Stimulated activated CD4-positive, alpha-beta T cell treated with anti-CD3 and anti-CD28 coated beads, Interleukin-1b, Interleukin-23, amount 100 ng/mL, for 24 hours (primary cell): ENCODE measurements at regions not wholly inside any gene's neighbourhood (a gene's known extent, or its start where the extent isn't known, plus 50 kb on each side); places are given as distances from the start of the nearest gene placed in this dataset.

Experiments
- DNase-seq, 4 experiments: peaks; one replicate each; pipeline ENCODE4 v3.0.0-alpha.2; 2020; ENCODE audit warnings: low read depth in 4 of 4, low spot score in 1 of 4

DNA sequence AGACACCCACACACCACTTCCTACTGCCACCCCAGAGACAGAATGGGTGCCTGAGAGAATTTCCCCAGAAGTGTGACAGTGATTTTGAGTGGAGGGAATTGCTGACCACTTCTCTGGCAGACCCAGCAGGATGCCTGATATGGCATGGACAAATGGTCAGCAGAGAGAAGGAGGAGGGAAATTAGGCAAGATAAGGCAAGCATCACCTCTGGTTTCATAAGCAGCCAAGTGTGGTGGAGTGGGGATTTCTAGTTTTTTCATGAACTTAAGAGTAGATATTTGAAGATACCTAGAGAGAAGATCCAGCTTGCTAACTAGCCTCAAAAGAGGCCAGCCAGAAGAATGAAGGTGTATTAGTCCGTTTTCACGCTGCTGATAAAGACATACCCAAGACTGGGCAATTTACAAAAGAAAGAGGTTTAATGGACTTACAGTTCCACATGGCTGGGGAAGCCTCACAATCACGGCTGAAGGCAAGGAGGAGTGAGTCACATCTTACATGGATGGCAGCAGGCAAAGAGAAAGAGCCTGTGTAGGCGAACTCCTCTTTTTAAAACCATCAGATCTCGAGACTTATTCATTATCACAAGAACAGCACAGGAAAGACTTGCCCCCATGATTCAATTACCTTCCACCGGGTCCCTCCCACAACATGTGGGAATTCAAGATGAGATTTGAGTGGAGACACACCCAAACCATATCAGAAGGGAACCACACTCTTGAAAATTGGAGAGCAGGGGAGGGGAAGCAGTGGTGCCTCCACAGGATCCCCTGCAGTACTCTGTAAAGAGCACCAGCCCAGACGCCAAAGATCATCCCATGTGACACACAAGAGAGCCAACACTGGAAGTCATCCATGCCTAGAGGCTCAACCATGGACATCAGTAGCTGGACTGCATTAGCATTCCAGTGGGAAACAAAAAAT is 64.2 kb downstream of the RBM43 start:
- no peak for DNase-seq

DNA sequence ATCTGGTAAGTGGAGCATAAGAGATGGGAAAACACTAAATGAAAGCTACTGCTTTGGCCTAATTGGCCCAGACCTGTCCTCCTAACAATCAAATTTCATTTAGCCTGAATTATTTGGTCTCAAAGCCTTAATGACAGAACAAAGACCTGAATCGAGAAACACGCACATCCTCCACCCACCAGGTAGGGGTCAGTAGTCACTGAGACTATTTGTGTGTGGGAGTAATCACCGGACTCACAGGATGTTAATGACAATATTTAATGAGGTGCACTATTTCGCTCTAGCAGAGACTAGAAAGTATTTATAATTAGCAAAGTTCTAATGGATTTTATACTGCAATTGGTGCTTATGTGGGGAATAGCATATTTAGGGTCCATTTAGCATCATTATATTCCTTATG is 68.1 kb downstream of the RBM43 start:
- no peak for DNase-seq

DNA sequence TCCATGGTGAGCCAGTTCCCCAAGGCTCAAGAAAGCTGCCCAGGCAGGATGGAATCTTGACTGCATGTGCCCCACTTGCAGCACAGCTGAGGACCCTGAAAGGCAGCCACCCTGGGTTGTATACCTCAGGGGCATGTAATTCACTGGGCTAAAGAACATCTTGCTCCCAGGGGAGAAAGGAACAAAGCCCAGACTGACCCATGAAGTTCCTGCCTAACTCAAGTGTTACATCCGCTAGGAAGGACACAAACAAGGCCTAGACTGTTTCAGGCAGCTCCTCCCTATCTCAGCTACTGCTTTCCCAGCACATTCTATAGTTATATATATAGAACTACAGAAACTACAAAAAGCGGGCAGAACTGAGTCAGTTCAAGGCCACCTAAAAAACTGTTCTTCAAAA is 69.0 kb downstream of the RBM43 start:
- no peak for DNase-seq

DNA sequence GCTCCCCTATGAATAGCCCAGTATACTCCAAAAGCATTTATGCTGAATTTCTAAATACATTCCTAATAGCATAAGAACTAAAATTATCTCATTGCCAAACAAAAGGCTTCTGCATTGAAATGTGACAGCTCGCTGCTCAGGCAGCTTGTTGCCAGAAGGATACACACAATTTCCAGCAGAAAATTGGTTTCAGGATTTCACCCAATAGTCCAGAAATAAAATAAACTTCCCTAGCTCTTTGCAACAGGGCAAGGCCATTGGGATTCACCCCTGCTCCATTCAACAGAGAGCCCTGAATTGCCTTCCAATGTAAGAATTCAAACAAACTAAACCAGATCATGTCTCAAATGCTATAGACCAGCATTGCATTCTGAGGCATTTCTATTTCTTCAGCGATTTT is 70.7 kb downstream of the RBM43 start:
- DNase-seq, result no peak

DNA sequence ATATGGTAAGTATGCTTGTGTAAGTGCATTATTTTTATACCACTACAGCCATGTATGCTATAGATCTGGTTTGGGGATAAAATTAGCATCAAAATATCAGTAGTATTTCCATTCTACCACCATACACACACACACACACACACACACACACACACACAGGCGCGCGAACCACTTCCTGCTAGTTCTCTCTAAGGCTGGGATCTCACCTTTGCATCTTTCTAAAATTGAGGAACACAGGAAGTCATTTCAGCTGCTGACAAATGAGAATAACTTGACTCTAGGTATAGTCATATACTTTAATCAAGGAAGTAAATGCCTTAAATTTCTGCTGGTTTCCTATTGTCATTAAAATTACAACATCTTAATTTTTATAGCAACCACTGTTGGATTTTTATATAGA is 72.5 kb downstream of the RBM43 start:
- no peak for DNase-seq

DNA sequence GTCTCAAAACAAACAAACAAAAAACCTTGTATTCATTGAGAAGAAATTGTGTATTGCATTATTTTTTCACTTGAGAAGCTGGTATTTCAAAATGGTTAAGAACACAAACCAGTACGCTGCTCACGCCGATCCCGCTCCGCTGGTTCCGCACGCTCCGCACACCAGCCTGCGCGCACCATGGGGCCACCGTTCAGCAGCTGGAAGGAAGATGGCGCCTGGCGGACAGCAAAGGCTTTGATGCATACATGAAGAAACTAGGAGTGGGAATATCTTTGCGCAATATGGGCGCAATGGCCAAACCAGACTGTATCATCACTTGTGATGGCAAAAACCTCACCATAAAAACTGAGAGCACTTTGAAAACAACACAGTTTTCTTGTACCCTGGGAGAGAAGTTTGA is 75.7 kb downstream of the RBM43 start:
- DNase-seq, result no peak

DNA sequence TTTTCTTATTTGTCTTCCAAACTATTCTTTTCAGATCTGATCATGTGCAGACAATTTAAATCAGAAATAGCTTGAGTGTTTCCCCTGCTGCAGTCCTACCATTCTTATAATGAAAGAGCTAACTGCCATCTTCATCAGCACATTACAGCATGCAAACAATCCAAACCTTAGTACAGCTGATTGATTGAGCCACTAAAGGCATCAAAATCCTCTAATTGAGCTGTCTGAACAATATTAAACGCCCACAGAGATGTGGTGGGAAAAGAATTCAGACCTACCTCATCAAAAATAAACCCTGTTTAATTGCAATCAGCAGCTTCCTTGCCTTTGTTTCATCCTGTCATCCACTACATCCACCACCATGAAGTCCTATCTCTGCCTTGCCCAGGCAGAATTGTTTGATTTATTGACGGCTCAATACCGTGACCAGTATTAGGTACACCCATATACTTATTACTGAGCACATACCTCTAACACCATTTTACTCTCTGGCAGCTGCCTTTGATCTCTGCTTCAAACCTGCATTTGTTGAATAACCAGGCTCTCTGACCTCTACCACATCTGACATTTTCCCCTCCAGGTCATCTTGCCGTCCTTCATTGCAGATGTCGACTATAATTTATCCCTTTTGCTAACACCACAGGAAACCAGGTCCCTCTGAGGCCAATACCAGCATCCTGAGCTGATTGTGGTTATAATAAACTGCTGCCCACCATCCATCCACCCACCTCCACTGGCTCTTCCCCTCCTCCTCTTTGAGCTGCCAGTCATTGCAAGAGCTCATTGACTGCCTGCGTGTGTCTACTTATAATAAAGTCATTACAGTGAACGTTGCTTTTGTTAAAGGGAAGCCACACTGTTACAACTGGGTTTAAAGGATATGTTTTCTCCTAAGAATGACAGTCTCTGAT is 78.5 kb downstream of the RBM43 start:
- DNase-seq, result no peak

DNA sequence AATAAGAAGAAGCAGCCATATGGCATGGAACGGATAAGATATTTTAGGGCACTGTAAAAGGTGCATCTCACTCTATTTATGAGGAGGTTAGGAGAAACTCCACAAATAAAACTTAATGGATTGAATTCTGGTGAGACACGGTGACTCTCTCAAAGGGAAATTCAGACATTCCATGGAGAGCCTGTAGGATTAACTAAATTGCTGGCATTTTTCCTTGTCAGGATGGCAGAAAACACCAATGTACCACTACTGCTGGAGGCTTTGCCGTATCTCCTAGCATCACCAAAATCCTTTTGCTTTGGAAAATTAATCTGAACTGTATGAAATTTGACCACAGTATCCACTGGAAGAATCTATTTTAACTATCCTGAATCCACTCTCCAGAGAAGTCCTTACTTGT is 79.3 kb downstream of the RBM43 start:
- no peak for DNase-seq

DNA sequence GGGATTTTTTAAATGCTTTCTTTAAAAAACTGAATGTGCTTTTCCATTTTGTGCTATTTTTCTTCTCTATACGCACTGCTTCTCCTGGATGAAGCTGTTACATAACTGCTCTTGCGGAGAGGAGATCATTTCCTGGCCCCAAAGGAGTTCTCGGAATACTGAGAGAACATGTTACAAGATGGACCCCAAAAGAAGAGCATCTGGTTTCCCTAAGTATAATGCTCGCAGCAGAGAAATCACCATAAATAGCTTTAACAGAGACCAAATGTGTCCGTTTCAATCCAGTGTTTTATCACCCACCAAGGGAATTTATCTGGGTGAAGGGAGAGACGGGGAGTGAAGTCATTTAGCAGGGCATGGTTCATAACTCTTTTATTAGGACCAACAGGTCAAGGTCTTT is 80.1 kb downstream of the RBM43 start:
- DNase-seq, result no peak

DNA sequence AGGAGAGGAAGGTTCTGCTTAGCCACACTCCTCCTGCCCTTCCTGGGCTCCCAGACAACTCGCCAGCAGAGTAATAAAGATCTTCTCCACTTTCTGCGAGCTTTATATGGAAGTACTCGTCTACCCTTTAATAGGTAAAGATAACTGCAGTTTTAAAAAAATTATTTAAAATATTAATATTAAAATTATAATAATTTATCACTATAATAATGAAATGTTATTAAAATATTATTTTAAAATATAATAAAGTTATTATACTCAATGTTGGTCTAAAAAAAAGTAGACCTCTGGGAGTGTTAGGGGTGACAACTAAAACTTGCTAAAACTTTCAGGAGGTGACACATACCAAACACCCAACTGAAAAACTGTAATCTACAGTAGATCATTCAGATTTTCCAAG is 81.5 kb downstream of the RBM43 start:
- no peak for DNase-seq

DNA sequence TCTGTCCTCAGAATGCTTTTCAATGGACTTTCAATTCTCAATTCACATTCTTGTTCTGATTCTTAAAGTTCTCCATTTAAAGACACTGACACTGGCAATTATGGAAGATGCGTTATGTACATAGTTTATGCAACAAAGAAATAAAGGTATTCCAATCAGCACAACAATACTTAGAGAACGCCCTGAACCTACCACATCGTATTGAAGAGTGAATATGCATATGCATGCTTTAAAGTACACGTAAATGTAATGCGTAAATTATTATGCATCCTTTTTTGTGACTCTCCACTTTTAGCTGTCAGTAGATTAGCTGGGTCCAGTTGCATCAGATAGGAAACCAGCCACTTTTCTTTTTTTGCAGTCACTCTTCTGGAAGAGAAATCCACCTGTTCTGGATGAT is 83.5 kb downstream of the RBM43 start:
- DNase-seq, result no peak

DNA sequence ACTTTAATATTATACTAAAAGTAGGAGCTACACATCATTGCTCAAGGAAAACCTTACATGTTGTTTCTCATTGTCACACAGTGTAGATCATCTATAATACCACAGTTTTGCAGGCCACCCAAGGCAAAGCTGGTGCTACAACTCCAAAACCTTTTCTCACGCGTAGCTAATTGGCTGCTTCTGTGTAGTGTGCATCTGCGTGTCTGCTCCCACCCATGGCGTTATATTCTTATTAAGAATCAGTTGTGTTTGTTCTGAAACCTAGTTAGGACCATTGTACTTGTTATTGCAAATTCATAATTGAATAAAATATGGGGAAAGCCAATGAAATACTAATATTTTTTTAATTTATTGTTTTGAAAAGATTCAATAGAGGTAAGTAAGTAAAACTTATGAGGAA is 83.9 kb downstream of the RBM43 start:
- no peak for DNase-seq

DNA sequence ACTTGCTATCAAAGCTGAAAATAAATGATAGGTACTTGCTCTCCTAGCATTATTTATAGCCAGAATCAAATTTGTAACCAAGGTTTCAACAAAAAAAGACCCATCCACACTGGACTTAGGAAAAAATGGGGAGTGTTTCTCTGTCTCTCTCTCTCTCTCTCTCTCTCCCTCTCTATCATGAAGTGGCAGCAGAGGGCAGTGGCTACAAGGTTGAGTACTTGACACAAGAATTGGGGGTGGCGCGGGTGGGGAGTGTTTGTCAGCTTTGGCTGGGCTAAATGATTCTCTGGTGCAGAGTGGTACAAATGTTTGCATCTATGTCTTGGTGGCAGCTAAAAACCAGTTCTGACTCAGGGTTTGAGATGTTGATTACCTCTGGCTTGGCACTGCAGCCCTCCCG is 85.0 kb downstream of the RBM43 start:
- DNase-seq, result no peak

DNA sequence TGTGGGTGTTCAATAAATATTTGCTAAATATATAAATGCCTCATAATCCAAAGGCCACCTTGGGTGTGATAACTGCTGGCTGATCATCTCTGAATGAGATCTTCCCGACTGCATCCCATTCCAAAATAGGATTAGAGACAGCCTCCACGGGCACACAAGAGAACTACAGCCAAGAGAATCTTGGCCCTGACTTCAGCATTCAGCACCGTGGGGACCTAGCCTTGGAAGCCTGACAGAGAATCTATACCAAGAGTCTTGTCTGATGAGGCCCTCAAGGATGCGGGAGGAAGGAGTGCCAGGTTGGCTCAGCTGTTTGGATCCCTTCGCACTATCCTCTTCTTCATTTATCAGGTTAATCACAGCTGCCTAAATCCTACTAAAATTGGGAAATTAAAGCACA is 85.8 kb downstream of the RBM43 start:
- DNase-seq, result no peak

DNA sequence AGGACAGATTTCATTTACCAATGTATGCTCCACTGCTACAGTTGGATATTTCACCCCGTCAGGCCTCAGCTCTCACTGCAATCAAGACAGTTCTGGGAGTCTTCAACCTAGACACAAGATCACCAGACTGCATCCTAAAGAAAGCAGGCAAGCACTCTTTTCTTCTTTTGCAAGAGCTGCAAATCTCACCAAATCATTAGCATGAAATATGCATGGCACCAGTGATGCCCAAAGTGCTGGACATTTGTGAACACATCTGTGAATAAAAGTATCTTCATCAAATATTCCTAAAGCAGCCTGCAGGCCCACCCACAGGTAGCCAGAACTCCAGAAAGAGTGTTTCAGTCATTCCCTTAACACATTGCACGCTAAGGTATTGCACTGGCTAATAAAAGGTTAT is 87.5 kb downstream of the RBM43 start:
- no peak for DNase-seq

DNA sequence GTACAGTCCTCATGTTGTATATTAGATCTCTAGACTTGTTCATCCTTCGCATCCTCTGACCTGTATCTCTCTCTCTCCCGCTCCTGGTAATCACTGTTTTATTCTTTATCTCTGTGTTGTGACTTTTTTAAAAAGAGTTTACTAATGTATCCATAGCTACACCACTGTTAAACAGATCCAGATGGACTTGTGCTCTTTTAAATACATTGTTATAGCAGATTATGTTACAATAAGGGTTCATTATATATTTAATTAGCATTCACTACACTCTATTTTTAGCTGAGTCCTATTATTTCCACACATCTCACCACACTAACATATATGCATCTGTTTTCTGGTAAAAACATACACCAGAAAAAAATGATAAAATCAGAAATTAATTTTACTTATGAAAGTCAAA is 90.5 kb downstream of the RBM43 start:
- no peak for DNase-seq

DNA sequence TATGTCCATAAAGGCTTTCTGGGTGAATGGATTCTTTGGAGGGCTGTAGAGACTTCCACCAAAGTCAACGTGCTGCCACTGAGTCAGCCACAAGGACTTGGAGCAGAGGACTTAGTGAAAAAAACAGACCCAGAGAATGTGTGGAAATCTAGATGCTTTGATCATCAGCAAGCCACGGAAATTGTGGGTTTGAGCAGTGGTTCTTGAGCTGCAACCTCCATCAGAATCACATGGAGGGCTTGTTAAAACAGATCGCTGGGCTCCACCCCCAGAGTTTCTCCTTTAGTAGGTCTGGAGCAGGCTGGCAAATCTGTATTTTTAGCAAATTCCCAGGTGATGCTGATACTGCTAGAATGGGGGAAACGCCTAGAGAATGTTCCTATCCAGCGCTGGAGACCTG is 95.3 kb downstream of the RBM43 start:
- no peak for DNase-seq

DNA sequence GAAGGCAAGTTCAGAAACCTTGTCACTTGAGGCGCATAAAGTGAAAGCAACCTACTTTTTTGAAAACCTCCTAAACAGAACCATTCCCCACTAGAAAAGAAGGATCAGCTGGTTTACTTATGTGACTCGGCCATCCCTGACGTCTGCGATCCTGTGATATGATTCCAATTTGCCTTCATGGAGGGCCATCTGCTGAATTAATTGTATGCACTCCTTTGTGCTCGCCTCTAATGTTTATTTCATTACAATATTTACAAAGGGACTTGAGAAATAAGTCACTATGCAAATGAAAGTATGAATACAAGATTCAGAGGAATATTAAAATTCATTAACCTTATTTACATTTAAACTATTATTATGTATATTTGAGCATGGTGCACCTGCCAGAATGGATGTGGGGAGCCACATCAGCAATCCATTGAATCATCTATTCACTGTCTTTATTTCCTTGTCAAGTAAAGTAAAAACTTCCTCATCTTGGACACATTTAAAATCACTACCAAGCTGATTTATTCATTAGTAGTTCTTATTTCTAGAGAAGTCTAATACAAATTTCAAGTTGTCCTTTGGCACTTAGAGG is 96.5 kb downstream of the RBM43 start:
- DNase-seq, result no peak

DNA sequence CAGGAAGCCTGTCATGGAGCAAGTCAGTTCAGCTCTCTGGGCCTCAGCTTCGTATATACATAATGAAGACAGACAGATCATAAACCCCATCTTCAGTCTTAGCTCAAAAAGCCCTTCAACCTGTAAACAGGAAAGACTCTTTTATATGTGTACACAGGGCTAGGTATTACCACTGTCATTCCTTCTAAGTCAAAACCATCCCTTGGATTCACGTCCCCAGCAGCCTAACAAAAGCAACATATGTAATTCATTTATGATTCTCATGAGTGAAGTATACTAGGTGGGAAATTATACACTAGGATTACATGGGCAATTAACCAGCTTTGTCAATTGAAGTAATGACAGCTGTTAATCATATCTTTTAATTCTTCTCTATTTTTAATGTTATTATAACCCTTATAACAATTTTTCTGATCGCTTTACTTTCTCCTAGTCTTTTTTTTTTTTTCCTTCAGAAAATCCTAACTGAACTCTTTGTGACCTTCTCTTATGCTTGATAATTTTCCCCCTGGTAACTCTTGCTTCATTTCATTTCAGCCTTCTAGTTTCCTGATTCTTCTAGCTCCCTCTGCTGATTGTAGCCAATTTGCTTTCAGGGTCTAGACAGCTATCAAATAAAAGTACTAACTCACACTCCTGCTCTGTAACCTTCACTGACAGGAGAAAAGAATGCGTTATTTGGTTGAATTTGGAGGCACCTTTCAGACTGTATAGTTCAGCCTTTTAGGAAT is 99.7 kb downstream of the RBM43 start:
- no peak for DNase-seq

DNA sequence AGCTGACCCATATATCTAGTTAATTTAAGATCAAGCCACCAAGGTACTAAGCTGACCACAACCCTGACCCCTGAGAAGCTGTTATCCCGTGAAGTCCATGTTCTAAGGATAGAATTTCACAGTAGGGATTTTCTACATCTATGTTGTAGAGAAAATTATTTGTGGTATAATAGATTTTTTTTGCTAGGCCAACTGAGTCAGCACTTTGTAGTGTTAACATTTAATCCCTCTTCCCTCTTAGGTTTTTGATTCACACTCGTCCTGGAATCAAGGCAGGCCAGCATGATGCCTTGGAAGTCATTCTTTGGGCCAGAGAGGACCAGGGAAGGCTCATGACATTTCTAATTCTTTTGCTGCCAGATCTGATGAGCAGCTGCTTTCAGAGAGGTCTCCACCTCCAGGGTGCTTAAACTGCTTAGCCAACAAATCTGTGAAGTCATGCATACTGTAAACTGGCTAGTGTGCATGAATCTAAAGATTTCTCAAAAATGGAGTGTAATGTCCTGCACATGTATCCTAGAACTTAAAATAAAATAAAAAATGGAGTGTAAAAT is 102.5 kb downstream of the RBM43 start:
- no peak for DNase-seq
